GM21423 (cell line): ENCODE measurements at regions not wholly inside any gene's neighbourhood (a gene's known extent, or its start where the extent isn't known, plus 50 kb on each side); places are given as distances from the start of the nearest gene placed in this dataset.

ENCODE experiments used
- ATAC-seq: cut with Tn5 transposase; IDR thresholded peaks from one replicate; pipeline ENCODE4 v1.9.1; 2021; ENCODE audit warnings: mild to moderate bottlenecking, moderate library complexity; ENCODE audit not compliant: unreplicated experiment

DNA sequence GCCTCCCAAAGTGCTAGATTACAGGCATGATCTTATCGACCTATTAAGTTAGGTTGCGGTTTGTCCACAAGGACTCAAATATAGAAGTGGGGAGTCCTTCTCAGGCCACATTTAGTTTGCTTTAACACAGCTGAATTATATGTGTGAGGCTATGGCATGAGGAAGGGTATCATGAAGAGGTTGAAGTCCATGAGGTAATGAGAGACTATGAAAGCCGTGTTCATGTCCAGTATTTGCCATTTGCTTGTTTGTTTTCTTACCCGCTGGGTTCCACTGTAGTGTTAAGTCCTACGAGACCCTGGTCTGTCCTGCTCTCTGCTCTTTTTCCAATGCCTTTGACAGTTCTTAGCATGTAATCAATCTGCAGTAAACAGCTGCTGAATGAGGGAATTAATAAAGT is 1072.4 kb upstream of the EEF2KMT start:
- no peak for ATAC-seq

DNA sequence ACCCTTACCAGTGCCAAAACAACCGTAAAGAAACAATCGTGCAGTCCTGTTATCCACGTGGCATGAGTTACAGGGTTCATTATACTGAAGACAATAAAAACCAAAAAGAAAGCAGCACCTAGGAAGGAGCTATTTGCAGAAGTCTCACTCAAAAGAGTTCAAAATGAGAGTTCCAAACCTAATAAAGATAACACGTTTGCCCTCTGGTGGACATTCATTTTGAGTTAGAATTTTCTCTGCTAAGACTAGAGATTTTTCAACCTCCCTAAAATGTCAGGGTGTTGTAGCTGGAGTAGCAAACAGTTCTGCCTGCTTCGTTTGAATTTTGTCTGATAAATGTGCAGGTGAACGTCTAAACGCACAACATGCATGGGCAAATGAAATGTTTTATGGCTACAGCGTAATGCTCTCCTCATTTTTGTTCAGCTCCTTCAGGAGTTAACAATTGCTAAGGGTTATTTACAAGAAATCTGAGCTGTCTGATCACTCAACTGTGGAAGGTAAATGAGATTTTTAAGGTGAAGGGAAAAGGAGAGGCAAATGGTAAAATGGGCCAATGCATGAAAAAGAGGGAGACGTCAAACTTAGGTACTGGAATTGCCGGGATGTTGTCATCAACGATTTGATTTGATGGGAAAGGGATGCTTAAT is 1067.9 kb upstream of the EEF2KMT start:
- ATAC-seq, result no peak

DNA sequence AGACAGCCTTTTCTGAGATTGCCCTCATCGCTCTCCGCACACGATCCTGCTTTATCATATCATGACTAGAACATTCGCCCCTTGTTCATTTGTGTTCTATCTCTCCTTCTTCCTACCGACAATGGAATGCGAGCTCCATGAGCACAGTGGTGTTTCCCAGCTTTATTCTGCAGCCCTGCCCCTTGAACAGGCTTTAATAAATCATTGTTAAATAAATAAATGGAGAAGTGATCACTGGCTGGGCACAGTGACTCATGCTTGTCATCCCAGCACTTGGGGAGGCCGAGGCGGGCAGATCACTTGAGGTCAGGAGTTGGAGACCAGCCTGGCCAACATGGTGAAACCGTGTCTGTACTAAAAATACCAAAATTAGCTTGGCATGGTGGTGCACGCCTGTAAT is 1063.3 kb upstream of the EEF2KMT start:
- ATAC-seq, result no peak

DNA sequence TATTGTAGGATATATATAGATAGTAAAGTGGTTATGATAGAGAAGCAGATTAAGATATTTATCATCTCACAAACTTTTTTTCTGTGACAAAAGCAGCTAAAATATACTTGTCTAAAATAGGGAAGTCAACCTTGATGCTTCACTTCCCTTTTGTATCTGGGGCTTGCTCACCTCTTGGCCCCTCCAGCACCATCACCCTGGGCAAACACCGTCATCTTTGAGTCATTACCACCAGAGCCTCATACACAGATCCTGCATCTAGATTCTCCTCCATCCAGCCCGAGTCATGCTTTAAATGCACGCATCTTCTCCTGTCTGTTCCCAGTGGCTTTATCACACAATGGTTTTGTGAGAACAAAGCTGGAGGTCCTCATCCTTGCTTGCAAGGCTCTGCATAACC is 1062.7 kb upstream of the EEF2KMT start:
- ATAC-seq, result no peak

DNA sequence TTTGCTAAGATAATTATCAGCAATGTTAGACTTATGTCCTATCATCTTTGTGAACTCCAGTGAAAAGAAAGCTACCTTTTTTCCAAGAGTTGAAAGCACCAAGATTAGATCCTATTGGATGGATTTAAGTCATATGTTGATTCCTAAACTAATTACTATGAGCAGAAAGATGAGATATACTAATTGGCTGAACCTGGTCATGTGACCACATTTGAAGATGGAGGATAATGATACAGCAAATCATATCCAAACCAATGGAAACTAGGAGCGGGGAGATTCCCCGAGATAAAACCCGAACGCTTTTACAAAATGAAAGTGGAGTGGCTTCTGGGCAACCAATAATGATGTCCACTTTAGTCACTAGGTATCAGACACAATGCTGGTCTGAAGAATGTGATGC is 1060.2 kb upstream of the EEF2KMT start:
- no peak for ATAC-seq

GRCh38 chr16:6155271-6155670 is 1057.7 kb upstream of the EEF2KMT start:
- no peak for ATAC-seq

DNA sequence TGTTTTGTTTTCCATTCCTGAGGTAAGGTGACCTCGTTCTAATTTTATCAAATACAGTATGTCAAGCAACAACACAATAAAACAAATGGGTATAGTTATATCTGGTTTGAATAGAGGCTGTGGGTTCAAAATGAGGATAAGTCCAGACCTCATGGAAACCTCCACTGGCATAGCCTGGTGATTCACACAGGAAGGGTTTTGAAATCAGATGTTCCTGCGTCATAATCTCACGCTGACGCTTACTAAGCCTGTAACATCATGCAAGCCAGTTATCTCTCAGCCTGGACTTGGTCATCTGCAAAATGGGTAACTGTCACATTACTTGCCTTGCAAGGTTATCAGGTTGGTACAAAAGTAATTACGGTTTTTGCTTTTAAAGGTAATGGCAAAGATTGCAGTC is 1056.3 kb upstream of the EEF2KMT start:
- no peak for ATAC-seq

- no peak for ATAC-seq
Observed at GRCh38 chr16:6149031-6149430, 1051.4 kb upstream of the EEF2KMT start.

- no peak for ATAC-seq
Observed at GRCh38 chr16:6148361-6148760, 1050.8 kb upstream of the EEF2KMT start.

GRCh38 chr16:6146874-6147425 is 1049.4 kb upstream of the EEF2KMT start:
- ATAC-seq, result no peak

- no peak for ATAC-seq
Observed at GRCh38 chr16:6146356-6146755, 1048.8 kb upstream of the EEF2KMT start.

DNA sequence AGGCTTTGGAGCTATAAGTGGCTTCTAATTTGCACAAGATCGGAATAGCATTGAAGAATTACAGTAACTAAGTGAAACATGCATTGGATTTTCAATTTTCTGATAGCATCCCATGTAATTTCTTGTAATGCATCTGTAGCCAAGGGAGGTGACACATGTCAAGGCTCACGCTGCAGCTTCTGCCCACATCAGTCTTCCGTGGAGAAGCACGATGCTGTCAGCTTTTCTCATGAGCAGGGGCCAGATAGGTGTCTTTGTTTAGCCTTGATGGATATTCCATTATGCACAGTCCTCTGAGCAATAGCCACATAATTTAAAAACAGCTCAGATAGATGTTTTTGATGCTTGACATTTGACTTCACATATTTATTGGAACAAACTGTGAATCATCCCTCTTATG is 1046.9 kb upstream of the EEF2KMT start:
- no peak for ATAC-seq

DNA sequence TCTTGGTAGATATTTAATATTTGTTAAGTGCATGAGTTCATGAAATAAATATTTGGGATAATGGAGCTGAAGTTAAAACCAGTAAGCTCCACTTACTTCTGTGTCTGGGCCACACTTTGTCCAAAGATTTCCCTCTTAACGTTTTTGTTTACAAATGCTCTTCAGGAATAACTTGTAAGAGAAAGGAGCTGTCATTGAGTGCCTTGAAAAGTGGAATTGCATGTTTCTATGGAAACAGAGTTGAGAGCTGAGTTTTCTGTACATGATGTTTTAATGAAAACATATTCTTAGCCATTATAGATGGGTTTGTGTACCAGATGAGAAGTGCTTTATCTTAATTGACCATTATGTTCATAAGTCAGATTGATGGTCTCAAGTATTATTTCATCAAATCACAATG is 1045.4 kb upstream of the EEF2KMT start:
- ATAC-seq, result no peak

GRCh38 chr16:6133009-6133557 is 1035.5 kb upstream of the EEF2KMT start:
- no peak for ATAC-seq

GRCh38 chr16:6132121-6132520 is 1034.5 kb upstream of the EEF2KMT start:
- no peak for ATAC-seq

- no peak for ATAC-seq
Observed at GRCh38 chr16:6131526-6132050, 1034.0 kb upstream of the EEF2KMT start.

GRCh38 chr16:6125483-6126259 is 1028.1 kb upstream of the EEF2KMT start:
- no peak for ATAC-seq

DNA sequence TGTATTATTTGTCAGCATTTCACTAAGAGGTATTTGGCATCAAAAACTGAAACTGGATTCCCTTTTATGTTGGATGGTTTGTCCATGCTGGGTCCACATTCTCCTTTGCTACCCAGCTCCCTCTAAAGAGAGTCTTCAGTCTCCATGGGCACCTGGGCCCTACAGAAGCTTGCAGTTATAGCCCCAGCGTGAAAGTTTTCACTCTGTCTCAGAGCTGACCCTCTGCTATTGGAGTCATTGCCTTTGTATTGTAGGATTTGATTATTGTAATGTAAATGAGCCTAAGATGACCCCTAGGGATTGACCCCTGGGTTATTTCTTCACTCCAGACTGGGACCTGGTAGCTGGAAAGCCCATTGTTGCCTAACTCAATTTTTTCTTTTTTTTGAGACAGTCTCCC is 1026.5 kb upstream of the EEF2KMT start:
- ATAC-seq, result no peak

- ATAC-seq, result no peak
Observed at GRCh38 chr16:6122401-6122800, 1024.8 kb upstream of the EEF2KMT start.

GRCh38 chr16:6114691-6115090 is 1017.1 kb upstream of the EEF2KMT start:
- no peak for ATAC-seq

- no peak for ATAC-seq
Observed at GRCh38 chr16:6113749-6114148, 1016.2 kb upstream of the EEF2KMT start.

- no peak for ATAC-seq
Observed at GRCh38 chr16:6112700-6113099, 1015.1 kb upstream of the EEF2KMT start.
